WTC11 (cell line): ENCODE measurements at regions not wholly inside any gene's neighbourhood (a gene's known extent, or its start where the extent isn't known, plus 50 kb on each side); places are given as distances from the start of the nearest gene placed in this dataset.

ENCODE experiments used
- ATAC-seq: fragments of 200-7000 bp; cut with Tn5 transposase; 2 replicates; pipeline ENCODE4 v1.10.0; 2021; ENCODE audit warnings: mild to moderate bottlenecking, moderate library complexity
- CTCF ChIA-PET: fragments of 300-600 bp; sonication (Branson Sonifier 250); formaldehyde crosslinking; loops from one replicate; lab custom pipeline; 2021; ENCODE audit warnings: antibody characterized with exemption; lab: Charles Lee
- POLR2A ChIA-PET: fragments of 350-600 bp; sonication (Branson Sonifier 250); formaldehyde crosslinking; loops from one replicate; lab custom pipeline; 2021; ENCODE audit warnings: antibody characterized with exemption; lab: Charles Lee
- DNase-seq: peaks from one replicate; pipeline ENCODE4 v3.0.0; 2021; ENCODE audit warnings: low spot score
- H3K27ac Mint-ChIP-seq: 2 replicates; pipeline ENCODE4 v1.8.0; 2021; ENCODE audit warnings: mixed read lengths
- H3K27me3 Mint-ChIP-seq: 2 replicates; pipeline ENCODE4 v1.8.0; 2021; ENCODE audit warnings: low read depth, mild to moderate bottlenecking, moderate library complexity, mixed read lengths
- H3K36me3 Mint-ChIP-seq: 2 replicates; pipeline ENCODE4 v1.8.0; 2021; ENCODE audit warnings: mixed read lengths
- H3K4me1 Mint-ChIP-seq: 2 replicates; pipeline ENCODE4 v1.8.0; 2022; ENCODE audit warnings: mixed read lengths
- H3K4me3 Mint-ChIP-seq: 2 replicates; pipeline ENCODE4 v1.8.0; 2021; ENCODE audit warnings: mild to moderate bottlenecking, moderate library complexity, mixed read lengths
- H3K9me3 Mint-ChIP-seq: 2 replicates; pipeline ENCODE4 v1.8.0; 2021; ENCODE audit warnings: mixed read lengths
- AR ChIP-seq: fragments of 250-450 bp; sonication (Bioruptor Pico); IDR thresholded peaks from 2 replicates; pipeline ENCODE4 v1.9.0; 2021; ENCODE audit warnings: mild to moderate bottlenecking
- CREB1 ChIP-seq: sonication (generic); formaldehyde crosslinking; IDR thresholded peaks from 2 replicates; pipeline ENCODE4 v1.8.0; 2023; ENCODE audit warnings: mild to moderate bottlenecking, missing genetic modification reagents
- CREM ChIP-seq: sonication (generic); formaldehyde crosslinking; IDR thresholded peaks from 2 replicates; pipeline ENCODE4 v1.8.1; 2022; ENCODE audit warnings: mild to moderate bottlenecking, missing genetic modification reagents, moderate library complexity
- ELF4 ChIP-seq: sonication (generic); formaldehyde crosslinking; IDR thresholded peaks from 2 replicates; pipeline ENCODE4 v1.8.1; 2022; ENCODE audit warnings: low read depth, mild to moderate bottlenecking, moderate library complexity, missing genetic modification reagents
- ESRRA ChIP-seq: sonication (generic); formaldehyde crosslinking; IDR thresholded peaks from 2 replicates; pipeline ENCODE4 v1.8.1; 2022; ENCODE audit warnings: mild to moderate bottlenecking, missing genetic modification reagents, borderline replicate concordance
- ETV6 ChIP-seq: sonication (generic); formaldehyde crosslinking; IDR thresholded peaks from 2 replicates; pipeline ENCODE4 v1.8.1; 2022; ENCODE audit warnings: mild to moderate bottlenecking, missing genetic modification reagents
- FOXK1 ChIP-seq: sonication (generic); formaldehyde crosslinking; IDR thresholded peaks from 2 replicates; pipeline ENCODE4 v1.8.0; 2022; ENCODE audit warnings: mild to moderate bottlenecking, moderate library complexity, missing genetic modification reagents
- FOXP1 ChIP-seq: sonication (generic); formaldehyde crosslinking; IDR thresholded peaks from 2 replicates; pipeline ENCODE4 v1.8.0; 2022; ENCODE audit warnings: missing genetic modification reagents, mild to moderate bottlenecking, moderate library complexity, borderline replicate concordance
- FOXP4 ChIP-seq: sonication (generic); formaldehyde crosslinking; IDR thresholded peaks from 2 replicates; pipeline ENCODE4 v1.8.0; 2022; ENCODE audit warnings: mild to moderate bottlenecking, missing genetic modification reagents
- IRF2 ChIP-seq: sonication (generic); formaldehyde crosslinking; IDR thresholded peaks from 2 replicates; pipeline ENCODE4 v1.8.0; 2022; ENCODE audit warnings: low read depth, missing genetic modification reagents, borderline replicate concordance
- JUN ChIP-seq: sonication (generic); formaldehyde crosslinking; IDR thresholded peaks from 2 replicates; pipeline ENCODE4 v1.8.0; 2023; ENCODE audit warnings: mild to moderate bottlenecking, missing genetic modification reagents
- RELA ChIP-seq: sonication (generic); formaldehyde crosslinking; IDR thresholded peaks from 2 replicates; pipeline ENCODE4 v1.8.1; 2022; ENCODE audit warnings: missing genetic modification reagents, mild to moderate bottlenecking, borderline replicate concordance
- SP1 ChIP-seq: sonication (generic); formaldehyde crosslinking; conservative IDR thresholded peaks from 2 replicates; pipeline ENCODE4 v1.8.1; 2022; ENCODE audit warnings: missing genetic modification reagents
- TP53 ChIP-seq: sonication (generic); formaldehyde crosslinking; IDR thresholded peaks from 2 replicates; pipeline ENCODE4 v1.8.1; 2023; ENCODE audit warnings: mild to moderate bottlenecking, missing genetic modification reagents
- ZMAT4 ChIP-seq: fragments of 250-450 bp; sonication (Bioruptor Pico); IDR thresholded peaks from 2 replicates; pipeline ENCODE4 v1.9.0; 2021; ENCODE audit warnings: mild to moderate bottlenecking
- ZNF232 ChIP-seq: sonication (generic); formaldehyde crosslinking; IDR thresholded peaks from 2 replicates; pipeline ENCODE4 v1.8.0; 2022; ENCODE audit warnings: mild to moderate bottlenecking, missing genetic modification reagents
- ZNF317 ChIP-seq: sonication (generic); formaldehyde crosslinking; IDR thresholded peaks from 2 replicates; pipeline ENCODE4 v1.8.1; 2023; ENCODE audit warnings: low read depth, mild to moderate bottlenecking, moderate library complexity, missing genetic modification reagents, borderline replicate concordance
- ZNF671 ChIP-seq: fragments of 250-450 bp; sonication (Bioruptor Pico); IDR thresholded peaks from 2 replicates; pipeline ENCODE4 v1.8.0; 2021; ENCODE audit warnings: mild to moderate bottlenecking
- TF ChIP-seq, protein P1 (sequence below): fragments of 250-450 bp; sonication (Bioruptor Pico); IDR thresholded peaks from 2 replicates; pipeline ENCODE4 v1.9.0; 2021; ENCODE audit warnings: mild to moderate bottlenecking, borderline replicate concordance

GRCh38 chr2:225980372-225980771 lies 580.9 kb downstream of the NYAP2 start:
- no peak for ATAC-seq

DNA sequence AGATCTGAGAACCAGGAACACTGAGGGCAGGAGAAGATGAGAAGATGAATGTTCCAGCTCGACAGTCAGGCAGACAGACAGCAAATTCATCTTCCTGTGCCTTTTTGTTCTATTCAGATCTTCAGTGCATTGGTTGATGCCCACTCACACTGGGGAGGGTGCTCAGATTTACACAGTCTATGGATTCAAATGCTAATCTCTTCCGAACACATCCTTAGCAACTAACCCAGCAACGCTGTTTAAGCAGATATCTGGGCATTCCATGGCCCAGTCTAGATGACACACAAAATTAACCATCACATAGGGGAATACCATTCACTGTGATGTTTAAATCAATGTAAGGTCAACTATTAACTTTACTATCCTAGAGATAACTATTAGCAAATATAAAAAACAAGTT lies 571.9 kb downstream of the NYAP2 start:
- no peaks in the 10 kb centered on the region for H3K27me3 Mint-ChIP-seq
- no peak overlapping the region for H3K4me3 Mint-ChIP-seq
- TF ChIP-seq FOXK1 (CRISPR knock-in tag) (no peak), CREB1 (CRISPR knock-in tag) (no peak), TP53 (no peak), JUN (CRISPR knock-in tag) (no peak), IRF2 (no peak), CREM (CRISPR knock-in tag) (no peak), ZNF671 (CRISPR knock-in tag) (no peak)
- peaks cover 12% of the 10 kb centered on the region; the same call in 1 of the 2 replicates for H3K36me3 Mint-ChIP-seq
- ATAC-seq (no peak), DNase-seq (no peak)
- POLR2A ChIA-PET = no interaction called here
- no peak overlapping the region for H3K27ac Mint-ChIP-seq
- CTCF ChIA-PET = no interaction called here
- H3K4me1 Mint-ChIP-seq = no peaks in the 10 kb centered on the region
- peaks cover 56% of the 10 kb centered on the region for H3K9me3 Mint-ChIP-seq

More at GRCh38 chr2:225980372-225980771, 580.9 kb downstream of the NYAP2 start:
- POLR2A ChIA-PET = no interaction called here
- no peak for DNase-seq
- no peaks in the 10 kb centered on the region for H3K4me1 Mint-ChIP-seq
- no peak overlapping the region for H3K27ac Mint-ChIP-seq
- CTCF ChIA-PET = no interaction called here
- H3K4me3 Mint-ChIP-seq = no peak overlapping the region
- no peak for TF ChIP-seq SP1 (CRISPR knock-in tag)
- 0 out of 2 replicates have a peak, but pooled peaks cover 3% of the 10 kb centered on the region for H3K36me3 Mint-ChIP-seq
- peaks cover 37% of the 10 kb centered on the region for H3K9me3 Mint-ChIP-seq
- no peaks in the 10 kb centered on the region for H3K27me3 Mint-ChIP-seq

DNA sequence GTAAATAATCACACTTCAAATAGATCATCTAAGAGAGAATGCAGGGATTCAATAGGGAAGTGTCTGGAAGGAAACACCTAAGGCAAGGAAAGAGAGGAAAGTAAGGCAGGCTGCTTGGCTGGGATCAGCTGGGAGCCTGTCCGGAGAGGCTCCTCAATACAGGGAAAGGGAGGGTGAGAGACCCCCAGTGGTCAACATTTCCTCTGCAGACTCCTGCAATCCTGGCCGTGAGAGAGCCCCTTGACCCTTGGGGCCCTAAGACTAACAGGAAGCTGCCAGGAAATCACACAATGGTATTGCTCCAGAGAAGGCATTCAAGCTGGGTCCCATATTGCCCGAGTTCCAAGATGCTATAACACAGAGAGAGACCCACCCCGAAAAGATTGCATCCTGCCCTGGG lies 549.4 kb downstream of the NYAP2 start:
- H3K4me1 Mint-ChIP-seq = no peaks in the 10 kb centered on the region; the same call in 1 of the 2 replicates
- TF ChIP-seq ZMAT4 (CRISPR knock-in tag) (no peak), RELA (CRISPR knock-in tag) (no peak)
- TF ChIP-seq, all 79 proteins: peak for 0
- ChIA-PET CTCF (interaction anchor here (0.6 to 1.3 kb wide), 5 partner anchors 12 to 515 kb away, joined by 3 to 4 read pairs (median 3); no protein-coding TSS in a partner anchor), POLR2A (no interaction called here)
- peak; percentile 45 for DNase-seq
- ATAC-seq = peak; percentile 100
- Mint-ChIP-seq H3K27me3 (no peaks in the 10 kb centered on the region), H3K27ac (no peak overlapping the region), H3K9me3 (peaks cover 29% of the 10 kb centered on the region), H3K36me3 (peaks cover 16% of the 10 kb centered on the region), H3K4me3 (no peak overlapping the region)

- H3K36me3 Mint-ChIP-seq = no peaks in the 10 kb centered on the region
- H3K9me3 Mint-ChIP-seq = peaks cover 4% of the 10 kb centered on the region; the same call in 1 of the 2 replicates
- ATAC-seq (no peak), DNase-seq (no peak)
- no peak overlapping the region for H3K4me3 Mint-ChIP-seq
- H3K4me1 Mint-ChIP-seq = no peaks in the 10 kb centered on the region
- CTCF ChIA-PET = no interaction called here
- no peak overlapping the region for H3K27ac Mint-ChIP-seq
- POLR2A ChIA-PET = interaction anchor here (0.7 kb wide), 1 partner anchor 349 kb away, joined by 4 read pairs; no protein-coding TSS in a partner anchor
- no peaks in the 10 kb centered on the region for H3K27me3 Mint-ChIP-seq
- no peak for TF ChIP-seq ETV6 (CRISPR knock-in tag)
- no peak for TF ChIP-seq AR (CRISPR knock-in tag)
- no peak for TF ChIP-seq ZMAT4 (CRISPR knock-in tag)
- TF ChIP-seq CREB1 (CRISPR knock-in tag) = no peak
- no peak for TF ChIP-seq CREM (CRISPR knock-in tag)
- TF ChIP-seq ZNF317 (CRISPR knock-in tag) = no peak
- TF ChIP-seq FOXP4 = no peak
- TF ChIP-seq ELF4 (CRISPR knock-in tag) = no peak
- TF ChIP-seq, protein P1, sequence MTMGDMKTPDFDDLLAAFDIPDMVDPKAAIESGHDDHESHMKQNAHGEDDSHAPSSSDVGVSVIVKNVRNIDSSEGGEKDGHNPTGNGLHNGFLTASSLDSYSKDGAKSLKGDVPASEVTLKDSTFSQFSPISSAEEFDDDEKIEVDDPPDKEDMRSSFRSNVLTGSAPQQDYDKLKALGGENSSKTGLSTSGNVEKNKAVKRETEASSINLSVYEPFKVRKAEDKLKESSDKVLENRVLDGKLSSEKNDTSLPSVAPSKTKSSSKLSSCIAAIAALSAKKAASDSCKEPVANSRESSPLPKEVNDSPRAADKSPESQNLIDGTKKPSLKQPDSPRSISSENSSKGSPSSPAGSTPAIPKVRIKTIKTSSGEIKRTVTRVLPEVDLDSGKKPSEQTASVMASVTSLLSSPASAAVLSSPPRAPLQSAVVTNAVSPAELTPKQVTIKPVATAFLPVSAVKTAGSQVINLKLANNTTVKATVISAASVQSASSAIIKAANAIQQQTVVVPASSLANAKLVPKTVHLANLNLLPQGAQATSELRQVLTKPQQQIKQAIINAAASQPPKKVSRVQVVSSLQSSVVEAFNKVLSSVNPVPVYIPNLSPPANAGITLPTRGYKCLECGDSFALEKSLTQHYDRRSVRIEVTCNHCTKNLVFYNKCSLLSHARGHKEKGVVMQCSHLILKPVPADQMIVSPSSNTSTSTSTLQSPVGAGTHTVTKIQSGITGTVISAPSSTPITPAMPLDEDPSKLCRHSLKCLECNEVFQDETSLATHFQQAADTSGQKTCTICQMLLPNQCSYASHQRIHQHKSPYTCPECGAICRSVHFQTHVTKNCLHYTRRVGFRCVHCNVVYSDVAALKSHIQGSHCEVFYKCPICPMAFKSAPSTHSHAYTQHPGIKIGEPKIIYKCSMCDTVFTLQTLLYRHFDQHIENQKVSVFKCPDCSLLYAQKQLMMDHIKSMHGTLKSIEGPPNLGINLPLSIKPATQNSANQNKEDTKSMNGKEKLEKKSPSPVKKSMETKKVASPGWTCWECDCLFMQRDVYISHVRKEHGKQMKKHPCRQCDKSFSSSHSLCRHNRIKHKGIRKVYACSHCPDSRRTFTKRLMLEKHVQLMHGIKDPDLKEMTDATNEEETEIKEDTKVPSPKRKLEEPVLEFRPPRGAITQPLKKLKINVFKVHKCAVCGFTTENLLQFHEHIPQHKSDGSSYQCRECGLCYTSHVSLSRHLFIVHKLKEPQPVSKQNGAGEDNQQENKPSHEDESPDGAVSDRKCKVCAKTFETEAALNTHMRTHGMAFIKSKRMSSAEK (CRISPR knock-in tag) = no peak
- TF ChIP-seq SP1 (CRISPR knock-in tag) = no peak
- no peak for TF ChIP-seq ESRRA (CRISPR knock-in tag)
- TF ChIP-seq ZNF232 (CRISPR knock-in tag) = no peak
- TF ChIP-seq FOXP1 (CRISPR knock-in tag) = no peak
Measured at GRCh38 chr2:225938991-225939390, 539.5 kb downstream of the NYAP2 start.
